CD4-positive, CD25-positive, alpha-beta regulatory T cell (primary cell): ENCODE measurements at regions not wholly inside any gene's neighbourhood (a gene's known extent, or its start where the extent isn't known, plus 50 kb on each side); places are given as distances from the start of the nearest gene placed in this dataset.
"Not testable (repeated sequence)": the region's sequence is repeated elsewhere in the genome, so short reads cannot be mapped to it uniquely, and the experiment has no call there.

Experiments used
- ATAC-seq, 2 donors: fragments of 150-1000 bp; cut with Tn5 transposase; one replicate each; pipeline ENCODE4 v1.10.0; 2021; ENCODE audit warnings: low read depth in 2 of 2, moderate number of reproducible peaks in 2 of 2, moderate library complexity in 1 of 2
- DNase-seq, 3 donors: peaks; one replicate each; pipeline versions ENCODE4 v3.0.0 to v3.0.0-alpha.2; 2012 to 2022; ENCODE audit warnings: mixed read lengths in 1 of 3
- H3K27ac ChIP-seq: one replicate; pipeline ENCODE4 v1.7.0; 2013; ENCODE audit warnings: mild to moderate bottlenecking, low read length; ENCODE audit not compliant: insufficient read depth, poor library complexity, severe bottlenecking
- H3K27me3 ChIP-seq: one replicate; pipeline ENCODE4 v1.7.0; 2013; ENCODE audit warnings: low read length; ENCODE audit not compliant: control insufficient read depth, insufficient read depth
- H3K36me3 ChIP-seq: one replicate; pipeline ENCODE4 v1.7.0; 2013; ENCODE audit warnings: mild to moderate bottlenecking, low read length, moderate library complexity; ENCODE audit not compliant: control insufficient read depth, insufficient read depth
- H3K4me1 ChIP-seq: 2 replicates; pipeline ENCODE4 v1.7.0; 2013; ENCODE audit warnings: mild to moderate bottlenecking, low read length; ENCODE audit not compliant: insufficient read depth, control insufficient read depth, poor library complexity, severe bottlenecking
- H3K4me3 ChIP-seq: one replicate; pipeline ENCODE4 v1.7.0; 2013; ENCODE audit warnings: low read depth, mild to moderate bottlenecking, low read length, moderate library complexity
- H3K9me3 ChIP-seq, 2 experiments: 1 replicate in 1 of 2; 2 replicates in 1 of 2; pipeline ENCODE4 v1.7.0; 2013; ENCODE audit warnings: low read length in 2 of 2, mild to moderate bottlenecking in 1 of 2, moderate library complexity in 1 of 2; ENCODE audit not compliant: control insufficient read depth in 2 of 2
- H3K27ac Mint-ChIP-seq, 3 donors: one replicate each; pipeline ENCODE4 v1.8.0; 2020 to 2022; ENCODE audit warnings: mild to moderate bottlenecking in 3 of 3, mixed read lengths in 3 of 3, moderate library complexity in 2 of 3
- H3K27me3 Mint-ChIP-seq: one replicate; pipeline ENCODE4 v1.8.0; 2022; ENCODE audit warnings: mild to moderate bottlenecking, mixed read lengths
- H3K36me3 Mint-ChIP-seq: one replicate; pipeline ENCODE4 v1.8.0; 2020; ENCODE audit warnings: mixed read lengths
- H3K4me1 Mint-ChIP-seq, 4 donors: one replicate each; pipeline ENCODE4 v1.8.0; 2020 to 2022; ENCODE audit warnings: mixed read lengths in 4 of 4, mild to moderate bottlenecking in 1 of 4
- H3K4me3 Mint-ChIP-seq, 4 donors: one replicate each; pipeline ENCODE4 v1.8.0; 2020 to 2022; ENCODE audit warnings: mild to moderate bottlenecking in 4 of 4, mixed read lengths in 4 of 4, moderate library complexity in 3 of 4
- H3K9me3 Mint-ChIP-seq, 7 donors: one replicate each; pipeline ENCODE4 v1.8.0; 2020 to 2022; ENCODE audit warnings: mixed read lengths in 7 of 7, mild to moderate bottlenecking in 3 of 7, moderate library complexity in 2 of 7

DNA sequence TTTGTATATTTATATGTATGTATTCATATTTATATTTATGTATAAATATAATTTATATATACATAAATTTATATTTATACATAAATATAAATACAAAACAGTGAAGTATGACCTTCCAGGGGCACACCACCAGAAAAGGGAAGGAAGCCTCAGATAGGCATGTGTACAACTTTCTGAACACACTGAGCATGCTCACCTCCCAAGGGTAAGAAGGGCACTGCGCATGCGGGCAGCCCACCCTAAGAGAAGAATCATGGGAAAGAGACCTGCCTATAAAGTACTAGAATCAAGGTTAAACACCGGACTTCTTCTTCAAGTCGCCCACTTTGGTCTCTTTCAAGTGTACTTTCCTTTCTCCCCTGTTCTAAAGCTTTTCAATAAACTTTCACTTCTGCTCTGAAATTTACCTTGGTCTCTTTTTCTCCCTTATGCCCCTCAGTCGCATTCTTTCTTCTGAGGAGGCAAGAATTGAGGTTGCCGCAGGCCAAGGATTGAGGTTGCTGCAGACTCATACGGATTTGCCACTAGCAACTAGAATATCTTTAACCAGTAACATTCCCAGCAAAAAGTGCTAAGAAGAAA, 600.3 kb downstream of the RPIA start:
- ATAC-seq, H3K4me1 ChIP-seq, DNase-seq, H3K4me3 Mint-ChIP-seq, H3K4me3 ChIP-seq, H3K27me3 ChIP-seq, H3K27ac ChIP-seq, H3K27me3 Mint-ChIP-seq, H3K36me3 Mint-ChIP-seq, H3K4me1 Mint-ChIP-seq, H3K27ac Mint-ChIP-seq, H3K9me3 ChIP-seq, H3K9me3 Mint-ChIP-seq, H3K36me3 ChIP-seq: not testable (repeated sequence)

DNA sequence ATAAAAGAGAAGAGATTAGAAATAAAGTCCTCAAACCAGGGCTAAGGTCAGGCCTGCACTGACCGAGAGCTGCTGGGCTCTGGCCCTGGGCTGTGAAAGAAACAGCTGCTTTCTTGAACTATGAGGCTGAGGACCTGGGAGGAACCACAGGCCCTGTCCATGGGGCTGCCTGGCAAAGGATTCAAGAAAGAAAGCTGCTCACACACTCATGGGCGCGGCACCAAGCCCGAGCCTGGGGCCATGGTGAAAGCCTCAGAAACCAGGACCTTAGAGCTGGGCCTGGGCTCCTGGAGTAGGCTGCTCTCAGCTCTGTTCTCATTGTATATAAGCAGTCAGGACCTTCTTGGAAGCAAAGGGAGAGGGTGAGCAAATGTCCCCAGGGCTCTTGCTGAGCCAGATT, 601.9 kb downstream of the RPIA start:
- H3K4me3 ChIP-seq, H3K4me1 ChIP-seq, H3K27ac Mint-ChIP-seq, H3K36me3 ChIP-seq, H3K9me3 Mint-ChIP-seq, H3K4me3 Mint-ChIP-seq, H3K9me3 ChIP-seq, ATAC-seq, H3K27me3 ChIP-seq, H3K27ac ChIP-seq, H3K27me3 Mint-ChIP-seq, H3K36me3 Mint-ChIP-seq, DNase-seq, H3K4me1 Mint-ChIP-seq: not testable (repeated sequence)

DNA sequence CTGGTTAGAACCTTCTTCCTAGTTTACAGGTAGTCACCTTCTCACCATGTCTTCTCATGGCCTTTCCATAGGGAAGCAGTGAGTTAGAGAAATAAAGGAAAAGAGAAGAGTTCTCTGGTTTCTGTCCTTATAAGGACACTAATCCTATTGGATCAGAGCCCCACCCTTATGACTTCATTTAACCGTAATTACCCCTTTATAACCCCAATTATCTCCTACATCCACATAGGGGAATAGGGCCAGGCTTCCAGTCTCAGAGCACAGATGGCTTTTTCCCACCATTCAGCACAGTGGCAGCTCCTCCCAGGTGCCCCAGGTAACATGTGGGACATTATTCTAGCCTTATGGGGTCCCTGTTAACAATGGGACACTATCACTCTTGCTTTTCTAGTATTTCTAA, 602.9 kb downstream of the RPIA start:
- not testable (repeated sequence) for H3K27me3 ChIP-seq, H3K27me3 Mint-ChIP-seq, H3K4me3 ChIP-seq, H3K36me3 ChIP-seq, H3K4me1 ChIP-seq, H3K27ac Mint-ChIP-seq, H3K36me3 Mint-ChIP-seq, H3K9me3 ChIP-seq, ATAC-seq, H3K27ac ChIP-seq, H3K9me3 Mint-ChIP-seq, H3K4me3 Mint-ChIP-seq, DNase-seq, H3K4me1 Mint-ChIP-seq

DNA sequence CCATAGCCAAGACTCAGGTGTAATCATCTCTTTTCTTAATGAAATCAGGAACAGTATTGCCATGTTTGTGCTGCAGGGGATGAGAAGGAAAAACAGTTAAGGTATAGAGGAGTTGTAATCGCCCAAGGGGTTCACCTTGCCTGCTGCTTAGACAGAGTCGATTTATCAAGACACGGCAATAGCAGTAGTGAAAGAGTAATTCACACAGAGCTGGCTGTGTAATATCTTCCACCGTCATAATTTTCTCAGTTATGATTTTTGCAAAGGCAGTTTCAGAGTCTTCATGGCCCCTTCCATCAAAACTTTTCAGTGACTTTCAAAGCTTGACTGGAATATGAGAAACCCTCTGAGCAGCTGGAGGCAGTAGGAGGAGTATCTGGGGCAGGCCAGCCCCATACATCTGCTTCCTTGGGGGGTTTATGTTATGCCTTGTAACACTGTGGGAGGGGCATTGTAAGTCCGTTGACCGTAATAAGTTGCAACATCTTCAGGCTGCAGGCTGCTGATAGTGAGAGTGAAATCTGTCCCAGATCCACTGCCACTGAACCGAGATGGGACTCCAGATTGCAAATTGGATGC, 605.4 kb downstream of the RPIA start:
- H3K4me1 Mint-ChIP-seq, H3K27me3 Mint-ChIP-seq, H3K9me3 ChIP-seq, H3K27me3 ChIP-seq, H3K4me3 ChIP-seq, H3K4me1 ChIP-seq, ATAC-seq, H3K36me3 Mint-ChIP-seq, H3K36me3 ChIP-seq, H3K9me3 Mint-ChIP-seq, H3K4me3 Mint-ChIP-seq, H3K27ac ChIP-seq, DNase-seq, H3K27ac Mint-ChIP-seq: not testable (repeated sequence)

DNA sequence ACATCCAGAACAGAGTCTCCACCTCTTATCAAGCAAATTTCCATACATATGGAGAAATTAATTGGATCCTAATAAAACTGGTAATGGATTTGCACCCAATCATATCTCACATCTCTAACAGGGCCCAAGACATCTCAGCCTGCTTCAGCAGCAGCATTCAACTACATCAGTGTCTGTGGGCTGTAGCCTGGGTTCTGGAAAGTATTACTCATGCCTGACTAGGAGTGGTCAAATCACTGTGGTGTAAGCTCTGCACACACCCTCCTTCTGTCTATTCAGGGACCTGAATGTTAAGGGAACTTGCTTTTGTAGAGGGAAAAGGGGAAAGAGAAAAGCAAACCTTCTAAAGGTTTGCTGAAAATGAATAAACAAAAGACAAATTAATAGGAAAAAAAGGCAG, 607.7 kb downstream of the RPIA start:
- H3K36me3 ChIP-seq, H3K27ac Mint-ChIP-seq, H3K4me3 ChIP-seq, H3K27me3 ChIP-seq, H3K4me1 Mint-ChIP-seq, H3K9me3 Mint-ChIP-seq, DNase-seq, H3K27me3 Mint-ChIP-seq, H3K4me3 Mint-ChIP-seq, H3K27ac ChIP-seq, H3K4me1 ChIP-seq, ATAC-seq, H3K9me3 ChIP-seq, H3K36me3 Mint-ChIP-seq: not testable (repeated sequence)

DNA sequence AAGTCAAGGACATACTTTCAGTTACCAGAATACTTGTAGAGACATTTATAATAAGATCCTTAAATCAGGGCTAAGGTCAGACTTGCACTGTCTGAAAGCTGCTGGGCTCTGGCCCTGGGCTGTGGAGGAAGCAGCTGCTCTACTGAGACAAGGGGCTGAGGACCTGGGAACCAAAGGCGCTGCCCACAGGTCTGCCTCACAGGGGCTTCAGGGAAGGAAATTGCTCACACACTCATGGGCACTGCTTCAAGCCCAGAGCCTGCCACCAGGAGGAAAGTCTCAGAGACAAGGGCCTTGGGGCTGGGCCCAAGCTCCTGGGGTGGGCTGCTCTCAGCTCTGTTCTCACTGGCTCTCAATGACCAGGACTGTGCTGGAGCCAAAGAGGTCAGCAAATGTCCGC, 614.1 kb downstream of the RPIA start:
- ATAC-seq, H3K9me3 Mint-ChIP-seq, H3K36me3 Mint-ChIP-seq, H3K36me3 ChIP-seq, DNase-seq, H3K27ac Mint-ChIP-seq, H3K27me3 ChIP-seq, H3K4me3 Mint-ChIP-seq, H3K27ac ChIP-seq, H3K4me3 ChIP-seq, H3K9me3 ChIP-seq, H3K27me3 Mint-ChIP-seq, H3K4me1 Mint-ChIP-seq, H3K4me1 ChIP-seq: not testable (repeated sequence)

DNA sequence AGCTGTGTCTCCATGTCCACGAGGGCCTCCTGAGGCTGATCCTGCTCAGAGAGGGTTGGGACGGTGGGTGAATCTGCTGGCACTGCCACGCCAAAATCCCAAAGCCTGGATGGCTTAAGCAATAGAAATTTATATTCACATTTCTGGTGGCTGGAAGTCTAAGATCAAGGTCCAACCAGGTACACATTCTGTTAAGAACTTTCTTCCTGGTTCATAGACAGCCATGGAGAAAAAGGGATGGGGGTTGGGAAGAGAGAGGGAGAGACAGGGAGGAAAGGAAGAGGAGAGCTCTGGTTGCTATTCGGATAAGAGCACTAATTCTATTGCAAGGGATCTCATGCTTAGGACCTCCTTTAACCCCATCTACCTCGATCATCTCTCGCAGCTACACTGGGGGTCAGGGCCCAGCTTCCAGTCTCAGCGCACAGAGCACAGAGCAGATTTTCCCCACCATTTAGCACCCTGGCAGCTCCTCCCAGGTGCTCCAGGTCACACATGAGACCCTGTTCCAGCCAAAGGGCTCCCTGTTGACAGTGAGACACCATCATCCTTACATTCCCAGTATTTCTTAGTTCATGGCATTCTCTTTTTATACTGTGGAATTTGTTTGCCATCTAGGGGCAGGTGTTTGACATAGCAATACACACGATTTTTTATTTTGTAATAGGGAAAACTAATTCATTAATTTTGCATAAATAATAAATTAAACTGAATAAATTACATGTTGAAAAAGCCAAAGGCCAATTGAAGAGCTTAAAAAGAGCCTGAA, 615.6 kb downstream of the RPIA start:
- H3K4me1 ChIP-seq, H3K27me3 ChIP-seq, H3K27ac Mint-ChIP-seq, H3K9me3 ChIP-seq, H3K4me3 Mint-ChIP-seq, H3K9me3 Mint-ChIP-seq, H3K36me3 ChIP-seq, DNase-seq, ATAC-seq, H3K36me3 Mint-ChIP-seq, H3K4me3 ChIP-seq, H3K4me1 Mint-ChIP-seq, H3K27me3 Mint-ChIP-seq, H3K27ac ChIP-seq: not testable (repeated sequence)

DNA sequence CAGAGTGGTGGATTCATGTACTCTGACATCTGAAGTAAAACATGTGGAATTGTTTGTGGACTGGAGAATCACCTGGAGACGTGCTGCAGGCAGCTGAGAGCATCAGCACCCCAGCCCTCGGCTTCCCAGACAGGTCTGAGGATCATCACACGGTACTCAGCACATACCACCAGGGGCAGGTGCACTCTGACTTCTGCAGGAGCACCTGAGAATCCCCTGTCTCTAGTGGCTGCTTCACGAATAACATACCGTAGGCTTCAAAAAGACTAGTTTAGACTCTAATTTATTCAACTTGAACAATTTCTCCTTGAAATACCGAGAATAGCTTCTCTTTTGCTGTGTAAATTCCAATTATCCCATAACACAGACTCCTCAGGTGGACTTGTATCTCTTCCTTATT, 627.5 kb downstream of the RPIA start:
- H3K4me3 Mint-ChIP-seq, ATAC-seq, H3K27ac ChIP-seq, H3K36me3 ChIP-seq, H3K4me1 Mint-ChIP-seq, H3K9me3 ChIP-seq, H3K9me3 Mint-ChIP-seq, H3K36me3 Mint-ChIP-seq, DNase-seq, H3K4me1 ChIP-seq, H3K4me3 ChIP-seq, H3K27me3 ChIP-seq, H3K27me3 Mint-ChIP-seq, H3K27ac Mint-ChIP-seq: not testable (repeated sequence)
